Adrenal gland (tissue), 5 donors: ENCODE measurements at regions not wholly inside any gene's neighbourhood (a gene's known extent, or its start where the extent isn't known, plus 50 kb on each side); places are given as distances from the start of the nearest gene placed in this dataset.

Experiments used
- CTCF ChIP-seq, 6 experiments: fragments of 450-650 bp in 4 of 6; fragments of 200-600 bp in 2 of 6; sonication (generic) in 1 of 6; IDR thresholded peaks; 1 replicate in 5 of 6; 2 replicates in 1 of 6; pipeline versions ENCODE4 v1.5.1 to v1.8.0; 2016 to 2021; ENCODE audit warnings: antibody characterized with exemption in 6 of 6, mild to moderate bottlenecking in 2 of 6, moderate library complexity in 1 of 6
- POLR2A ChIP-seq, 2 donors: fragments of 450-650 bp; IDR thresholded peaks; one replicate each; pipeline ENCODE4 v1.6.1; 2017; ENCODE audit warnings: antibody characterized with exemption in 2 of 2, mild to moderate bottlenecking in 2 of 2, moderate library complexity in 1 of 2
- donor health status: DM: no; HTN: no; CAD: no.

- TF ChIP-seq CTCF (IDR thresholded peaks at IDR 0.05) (no peak), POLR2A (IDR thresholded peaks at IDR 0.05) (no peak)
Observed at GRCh38 chr10:64206409-64206808, 685.2 kb downstream of the REEP3 start.
